Stomach smooth muscle (tissue), 2 donors: ENCODE measurements at regions not wholly inside any gene's neighbourhood (a gene's known extent, or its start where the extent isn't known, plus 50 kb on each side); places are given as distances from the start of the nearest gene placed in this dataset.
"Not testable (repeated sequence)": the region's sequence is repeated elsewhere in the genome, so short reads cannot be mapped to it uniquely, and the experiment has no call there.

Experiments used
- H3K27ac ChIP-seq: one replicate; pipeline ENCODE4 v1.7.0; 2013; ENCODE audit warnings: mild to moderate bottlenecking, low read length, inconsistent platforms
- H3K27me3 ChIP-seq, 2 donors: one replicate each; pipeline ENCODE4 v1.7.0; 2013; ENCODE audit warnings: low read length in 2 of 2; ENCODE audit not compliant: insufficient read depth in 2 of 2, control insufficient read depth in 1 of 2
- H3K36me3 ChIP-seq, 2 donors: one replicate each; pipeline ENCODE4 v1.7.0; 2013; ENCODE audit warnings: low read length in 2 of 2; ENCODE audit not compliant: control insufficient read depth in 2 of 2, insufficient read depth in 2 of 2
- H3K4me1 ChIP-seq: one replicate; pipeline ENCODE4 v1.7.0; 2013; ENCODE audit warnings: low read length; ENCODE audit not compliant: control insufficient read depth, insufficient read depth
- H3K4me3 ChIP-seq, 2 donors: one replicate each; pipeline ENCODE4 v1.7.0; 2013; ENCODE audit warnings: low read length in 2 of 2
- H3K9ac ChIP-seq, 2 donors: one replicate each; pipeline ENCODE4 v1.7.0; 2013; ENCODE audit warnings: low read length in 2 of 2, mild to moderate bottlenecking in 1 of 2
- H3K9me3 ChIP-seq, 2 donors: one replicate each; pipeline ENCODE4 v1.7.0; 2013; ENCODE audit warnings: low read length in 2 of 2; ENCODE audit not compliant: control insufficient read depth in 2 of 2
- donor health status: healthy.
- donor health status: Pancreatic carcinoma.

- Histone ChIP-seq H3K36me3 (no peaks in the 10 kb centered on the region), H3K4me1 (no peaks in the 10 kb centered on the region), H3K9me3 (no peaks in the 10 kb centered on the region), H3K4me3 (no peak overlapping the region), H3K27me3 (no peaks in the 10 kb centered on the region), H3K27ac (no peak overlapping the region), H3K9ac (no peak overlapping the region)
Observed at GRCh38 chr5:89537800-89538199, 654.8 kb upstream of the MEF2C start.

DNA sequence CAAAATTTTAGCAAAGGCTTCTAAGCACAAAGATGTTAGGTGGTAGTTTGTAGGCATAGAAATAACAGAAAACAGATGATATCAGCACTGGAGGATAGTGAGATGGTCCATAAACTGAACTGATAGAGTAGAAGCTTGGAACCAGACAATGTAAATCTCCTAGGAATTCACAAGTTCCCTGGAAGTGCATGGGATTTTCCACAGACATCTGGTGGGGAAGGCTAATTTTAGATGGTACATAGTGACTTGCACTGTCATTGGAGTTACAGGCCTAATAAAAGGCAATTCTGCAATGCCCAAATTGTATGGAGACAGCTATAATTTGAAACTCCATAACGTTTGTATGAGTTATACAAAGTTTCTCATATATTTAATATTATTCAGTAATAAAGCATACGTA, 653.0 kb upstream of the MEF2C start:
- Histone ChIP-seq H3K4me3 (no peak overlapping the region), H3K9ac (no peak overlapping the region), H3K4me1 (no peaks in the 10 kb centered on the region), H3K27ac (no peak overlapping the region), H3K27me3 (no peaks in the 10 kb centered on the region), H3K36me3 (no peaks in the 10 kb centered on the region), H3K9me3 (no peaks in the 10 kb centered on the region)

DNA sequence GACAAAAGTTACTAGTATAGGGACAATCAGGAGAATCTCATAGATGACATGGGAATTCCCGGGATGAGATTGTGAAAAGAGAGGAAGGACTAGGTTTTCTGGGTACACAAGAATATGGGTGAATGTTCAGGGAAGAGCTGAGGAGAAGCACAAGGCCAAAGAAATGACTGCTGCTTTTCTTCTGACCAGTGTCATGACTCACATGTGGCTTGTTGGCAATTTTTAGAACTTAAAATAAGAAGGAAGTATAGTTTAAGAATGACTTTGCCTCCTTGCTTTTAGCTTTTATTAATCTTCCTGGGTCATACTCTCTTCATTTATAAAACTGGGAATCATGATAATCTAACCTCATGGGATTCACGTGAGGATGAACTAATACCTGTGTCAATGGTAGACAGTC, 652.4 kb upstream of the MEF2C start:
- no peak overlapping the region for H3K4me3 ChIP-seq
- no peaks in the 10 kb centered on the region for H3K36me3 ChIP-seq
- no peak overlapping the region for H3K27ac ChIP-seq
- H3K27me3 ChIP-seq: no peaks in the 10 kb centered on the region
- no peak overlapping the region for H3K9ac ChIP-seq
- no peaks in the 10 kb centered on the region for H3K4me1 ChIP-seq
- H3K9me3 ChIP-seq: no peaks in the 10 kb centered on the region

DNA sequence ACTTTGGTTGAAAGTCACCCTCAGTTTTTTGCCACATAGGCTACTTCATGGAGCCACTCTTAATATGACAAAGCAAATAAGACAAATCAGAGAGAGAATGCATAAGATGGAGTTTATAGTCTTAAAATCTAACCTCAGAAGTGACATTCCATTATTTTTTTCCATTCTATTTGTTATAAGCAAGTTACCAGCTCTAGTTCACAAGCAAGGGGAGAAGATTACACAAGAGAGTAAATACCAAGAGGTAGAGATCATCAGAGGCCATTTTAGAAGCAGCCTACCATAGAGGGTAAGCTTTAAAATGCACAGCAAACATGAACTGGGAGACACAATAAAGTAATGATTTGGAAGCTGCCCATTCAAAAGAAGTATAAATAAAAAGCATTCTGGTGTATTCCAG, 651.3 kb upstream of the MEF2C start:
- Histone ChIP-seq H3K9me3 (no peaks in the 10 kb centered on the region), H3K36me3 (no peaks in the 10 kb centered on the region), H3K4me1 (no peaks in the 10 kb centered on the region), H3K9ac (no peak overlapping the region), H3K27me3 (no peaks in the 10 kb centered on the region), H3K4me3 (no peak overlapping the region), H3K27ac (no peak overlapping the region)

DNA sequence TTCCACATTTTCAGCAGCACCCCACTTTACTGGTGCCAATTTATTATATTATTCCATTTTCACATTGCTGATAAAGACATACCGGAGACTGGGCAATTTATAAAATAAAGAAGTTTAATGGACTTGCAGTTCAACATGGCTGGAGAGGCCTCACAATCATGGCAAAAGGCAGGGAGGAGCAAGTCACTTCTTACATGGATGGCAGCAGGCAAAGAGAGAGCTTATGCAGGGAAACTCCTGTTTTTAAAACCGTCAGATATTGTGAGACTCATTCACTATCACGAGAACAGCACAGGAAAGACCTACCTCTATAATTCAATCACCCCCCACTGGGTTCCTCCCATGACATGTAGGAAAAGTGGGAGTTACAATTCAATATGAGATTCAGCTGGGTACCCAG, 641.8 kb upstream of the MEF2C start:
- H3K27ac ChIP-seq: no peak overlapping the region
- no peaks in the 10 kb centered on the region for H3K4me1 ChIP-seq
- no peaks in the 10 kb centered on the region for H3K27me3 ChIP-seq
- no peaks in the 10 kb centered on the region for H3K9me3 ChIP-seq
- no peaks in the 10 kb centered on the region for H3K36me3 ChIP-seq
- no peak overlapping the region for H3K9ac ChIP-seq
- H3K4me3 ChIP-seq: no peak overlapping the region

DNA sequence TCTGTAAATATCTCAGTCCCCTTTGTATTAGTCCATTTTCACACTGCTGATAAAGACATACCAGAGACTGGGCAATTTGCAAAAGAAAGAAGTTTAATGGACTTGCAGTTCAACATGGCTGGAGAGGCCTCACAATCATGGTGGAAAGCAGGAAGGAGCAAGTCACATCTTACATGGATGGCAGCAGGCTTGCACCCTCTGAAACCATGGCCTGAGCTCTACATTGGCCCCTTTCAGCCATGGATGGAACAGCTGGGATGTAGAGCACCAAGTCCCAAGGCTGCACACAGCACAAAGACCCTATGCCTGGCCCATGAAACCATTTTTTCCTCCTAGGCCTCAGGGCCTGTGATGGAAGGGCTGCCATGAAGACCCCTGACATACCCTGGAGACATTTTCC, 640.9 kb upstream of the MEF2C start:
- not testable (repeated sequence) for H3K27ac ChIP-seq, H3K27me3 ChIP-seq, H3K4me1 ChIP-seq, H3K9me3 ChIP-seq, H3K9ac ChIP-seq, H3K4me3 ChIP-seq, H3K36me3 ChIP-seq

DNA sequence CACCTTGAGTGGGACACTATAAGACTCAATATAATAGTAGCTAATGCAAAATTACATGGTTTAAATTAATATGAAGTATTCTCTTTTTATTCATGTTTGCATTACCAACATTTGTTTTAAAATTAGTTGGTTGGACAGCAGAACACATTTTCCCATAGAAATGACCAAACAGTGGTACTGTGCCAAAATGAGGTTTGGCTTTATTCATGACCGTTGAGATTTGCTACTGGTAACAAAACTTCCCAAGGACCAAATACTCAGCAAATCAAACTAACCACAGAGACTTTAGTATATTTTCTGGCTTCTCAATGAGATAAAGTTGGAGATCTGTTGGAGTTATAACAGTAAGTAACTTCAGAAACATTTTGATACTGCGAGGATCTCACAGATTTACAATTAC, 637.8 kb upstream of the MEF2C start:
- Histone ChIP-seq H3K4me3 (no peak overlapping the region), H3K27ac (no peak overlapping the region), H3K4me1 (no peaks in the 10 kb centered on the region), H3K9ac (no peak overlapping the region), H3K27me3 (no peaks in the 10 kb centered on the region), H3K9me3 (no peaks in the 10 kb centered on the region), H3K36me3 (no peaks in the 10 kb centered on the region)

GRCh38 chr5:89513299-89514044, 630.5 kb upstream of the MEF2C start:
- Histone ChIP-seq H3K27me3 (no peaks in the 10 kb centered on the region), H3K4me1 (no peaks in the 10 kb centered on the region), H3K4me3 (no peak overlapping the region), H3K9ac (no peak overlapping the region), H3K36me3 (no peaks in the 10 kb centered on the region), H3K9me3 (no peaks in the 10 kb centered on the region), H3K27ac (no peak overlapping the region)

- H3K4me1 ChIP-seq: no peaks in the 10 kb centered on the region
- no peak overlapping the region for H3K9ac ChIP-seq
- no peak overlapping the region for H3K4me3 ChIP-seq
- H3K36me3 ChIP-seq: no peaks in the 10 kb centered on the region
- H3K27ac ChIP-seq: no peak overlapping the region
- no peaks in the 10 kb centered on the region for H3K27me3 ChIP-seq
- no peaks in the 10 kb centered on the region for H3K9me3 ChIP-seq
Observed at GRCh38 chr5:89504051-89504450, 621.1 kb upstream of the MEF2C start.

DNA sequence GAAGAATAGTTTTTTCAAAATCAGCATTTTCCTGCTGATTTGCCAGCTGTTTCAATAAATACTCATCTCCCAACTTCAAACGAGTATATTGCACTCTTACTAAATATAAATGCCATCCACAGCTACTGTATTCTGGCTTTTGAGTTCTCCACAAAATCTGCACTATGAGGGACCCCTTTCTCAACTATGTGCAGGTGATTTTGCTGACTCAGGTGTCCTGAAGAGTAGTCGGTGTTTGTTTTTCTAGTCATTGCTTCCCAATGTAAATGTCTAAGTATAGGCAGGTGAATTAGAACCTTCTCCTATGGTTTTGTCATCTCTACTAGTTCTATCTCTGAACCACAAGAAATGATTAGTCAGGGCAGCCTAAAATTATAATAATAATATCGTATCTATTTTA, 616.8 kb upstream of the MEF2C start:
- H3K36me3 ChIP-seq: no peaks in the 10 kb centered on the region

DNA sequence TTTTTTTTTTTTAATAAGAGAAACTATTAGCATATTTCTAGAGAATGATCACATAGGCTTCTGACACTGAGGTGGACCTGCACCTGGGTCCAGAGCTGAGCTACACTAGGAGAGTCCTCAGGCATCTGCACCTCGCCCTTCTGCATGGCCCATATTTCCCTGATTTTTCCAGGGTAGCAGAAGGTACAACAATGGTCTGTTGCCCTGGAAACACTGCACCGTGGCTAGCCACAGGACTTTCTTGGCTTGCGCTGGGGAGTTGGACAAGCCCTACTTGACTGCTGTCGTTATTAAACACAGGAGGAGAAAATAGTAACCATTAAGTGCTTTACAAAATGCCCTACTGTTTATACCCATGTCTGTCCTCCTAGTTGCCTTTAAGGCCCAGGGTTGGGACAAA, 615.7 kb upstream of the MEF2C start:
- H3K36me3 ChIP-seq: no peaks in the 10 kb centered on the region
- H3K27me3 ChIP-seq: no peaks in the 10 kb centered on the region
- H3K4me3 ChIP-seq: no peak overlapping the region

More for the DNA sequence above, 616.8 kb upstream of the MEF2C start:
- H3K4me1 ChIP-seq: no peaks in the 10 kb centered on the region
- H3K27ac ChIP-seq: no peak overlapping the region
- no peak overlapping the region for H3K4me3 ChIP-seq
- no peak overlapping the region for H3K9ac ChIP-seq
- no peaks in the 10 kb centered on the region for H3K27me3 ChIP-seq
- no peaks in the 10 kb centered on the region for H3K9me3 ChIP-seq

More for the DNA sequence above, 615.7 kb upstream of the MEF2C start:
- Histone ChIP-seq H3K9ac (no peak overlapping the region), H3K27ac (no peak overlapping the region), H3K4me1 (no peaks in the 10 kb centered on the region), H3K9me3 (no peaks in the 10 kb centered on the region)
